WTC11 (cell line): ENCODE measurements at regions not wholly inside any gene's neighbourhood (a gene's known extent, or its start where the extent isn't known, plus 50 kb on each side); places are given as distances from the start of the nearest gene placed in this dataset.

Experiments
- ATAC-seq: fragments of 200-7000 bp; cut with Tn5 transposase; 2 replicates; pipeline ENCODE4 v1.10.0; 2021; ENCODE audit warnings: mild to moderate bottlenecking, moderate library complexity
- CTCF ChIA-PET: fragments of 300-600 bp; sonication (Branson Sonifier 250); formaldehyde crosslinking; loops from one replicate; lab custom pipeline; 2021; ENCODE audit warnings: antibody characterized with exemption; lab: Charles Lee
- POLR2A ChIA-PET: fragments of 350-600 bp; sonication (Branson Sonifier 250); formaldehyde crosslinking; loops from one replicate; lab custom pipeline; 2021; ENCODE audit warnings: antibody characterized with exemption; lab: Charles Lee
- DNase-seq: peaks from one replicate; pipeline ENCODE4 v3.0.0; 2021; ENCODE audit warnings: low spot score
- H3K27ac Mint-ChIP-seq: 2 replicates; pipeline ENCODE4 v1.8.0; 2021; ENCODE audit warnings: mixed read lengths
- H3K27me3 Mint-ChIP-seq: 2 replicates; pipeline ENCODE4 v1.8.0; 2021; ENCODE audit warnings: low read depth, mild to moderate bottlenecking, moderate library complexity, mixed read lengths
- H3K36me3 Mint-ChIP-seq: 2 replicates; pipeline ENCODE4 v1.8.0; 2021; ENCODE audit warnings: mixed read lengths
- H3K4me1 Mint-ChIP-seq: 2 replicates; pipeline ENCODE4 v1.8.0; 2022; ENCODE audit warnings: mixed read lengths
- H3K4me3 Mint-ChIP-seq: 2 replicates; pipeline ENCODE4 v1.8.0; 2021; ENCODE audit warnings: mild to moderate bottlenecking, moderate library complexity, mixed read lengths
- H3K9me3 Mint-ChIP-seq: 2 replicates; pipeline ENCODE4 v1.8.0; 2021; ENCODE audit warnings: mixed read lengths
- CBFB ChIP-seq: sonication (generic); formaldehyde crosslinking; IDR thresholded peaks from 2 replicates; pipeline ENCODE4 v1.8.1; 2022; ENCODE audit warnings: mild to moderate bottlenecking, low read depth, missing genetic modification reagents
- CREB1 ChIP-seq: sonication (generic); formaldehyde crosslinking; IDR thresholded peaks from 2 replicates; pipeline ENCODE4 v1.8.0; 2023; ENCODE audit warnings: mild to moderate bottlenecking, missing genetic modification reagents
- EMX1 ChIP-seq: fragments of 250-450 bp; sonication (Bioruptor Pico); IDR thresholded peaks from 2 replicates; pipeline ENCODE4 v1.8.0; 2021; ENCODE audit warnings: mild to moderate bottlenecking
- ETV6 ChIP-seq: sonication (generic); formaldehyde crosslinking; IDR thresholded peaks from 2 replicates; pipeline ENCODE4 v1.8.1; 2022; ENCODE audit warnings: mild to moderate bottlenecking, missing genetic modification reagents
- FOXJ3 ChIP-seq: sonication (generic); formaldehyde crosslinking; IDR thresholded peaks from 2 replicates; pipeline ENCODE4 v1.9.0; 2021; ENCODE audit warnings: missing genetic modification reagents, mild to moderate bottlenecking, borderline replicate concordance
- IRF1 ChIP-seq: sonication (generic); formaldehyde crosslinking; IDR thresholded peaks from 2 replicates; pipeline ENCODE4 v1.8.0; 2023; ENCODE audit warnings: missing genetic modification reagents
- IRF2 ChIP-seq: sonication (generic); formaldehyde crosslinking; IDR thresholded peaks from 2 replicates; pipeline ENCODE4 v1.8.0; 2022; ENCODE audit warnings: low read depth, missing genetic modification reagents, borderline replicate concordance
- NFATC4 ChIP-seq: fragments of 250-450 bp; sonication (Bioruptor Pico); IDR thresholded peaks from 2 replicates; pipeline ENCODE4 v1.9.0; 2021; ENCODE audit warnings: mild to moderate bottlenecking
- NFE2L1 ChIP-seq: sonication (generic); formaldehyde crosslinking; IDR thresholded peaks from 2 replicates; pipeline ENCODE4 v1.8.1; 2023; ENCODE audit warnings: missing genetic modification reagents
- NR1H2 ChIP-seq: sonication (generic); formaldehyde crosslinking; IDR thresholded peaks from 2 replicates; pipeline ENCODE4 v1.9.0; 2021; ENCODE audit warnings: mild to moderate bottlenecking, moderate library complexity, missing genetic modification reagents
- NR3C1 ChIP-seq: sonication (generic); formaldehyde crosslinking; conservative IDR thresholded peaks from 2 replicates; pipeline ENCODE4 v1.8.1; 2023; ENCODE audit warnings: low read depth, mild to moderate bottlenecking, missing genetic modification reagents
- PREB ChIP-seq: sonication (generic); formaldehyde crosslinking; IDR thresholded peaks from 2 replicates; pipeline ENCODE4 v1.8.1; 2022; ENCODE audit warnings: mild to moderate bottlenecking, missing genetic modification reagents, moderate library complexity, borderline replicate concordance
- PRRX2 ChIP-seq: fragments of 250-450 bp; sonication (Bioruptor Pico); IDR thresholded peaks from 2 replicates; pipeline ENCODE4 v1.8.0; 2021; ENCODE audit warnings: mild to moderate bottlenecking
- RORB ChIP-seq: fragments of 250-450 bp; sonication (Bioruptor Pico); IDR thresholded peaks from 2 replicates; pipeline ENCODE4 v1.9.0; 2021; ENCODE audit warnings: mild to moderate bottlenecking
- SOX15 ChIP-seq: fragments of 250-450 bp; sonication (Bioruptor Pico); IDR thresholded peaks from 2 replicates; pipeline ENCODE4 v1.9.0; 2021; ENCODE audit warnings: mild to moderate bottlenecking
- SP1 ChIP-seq: sonication (generic); formaldehyde crosslinking; conservative IDR thresholded peaks from 2 replicates; pipeline ENCODE4 v1.8.1; 2022; ENCODE audit warnings: missing genetic modification reagents
- STAT6 ChIP-seq: sonication (generic); formaldehyde crosslinking; conservative IDR thresholded peaks from 2 replicates; pipeline ENCODE4 v1.8.1; 2023; ENCODE audit warnings: mild to moderate bottlenecking, low read depth, missing genetic modification reagents, moderate library complexity
- TCF7 ChIP-seq: sonication (generic); formaldehyde crosslinking; IDR thresholded peaks from 2 replicates; pipeline ENCODE4 v1.8.0; 2022; ENCODE audit warnings: mild to moderate bottlenecking, low read depth, missing genetic modification reagents, moderate library complexity
- TEAD4 ChIP-seq: sonication (generic); formaldehyde crosslinking; IDR thresholded peaks from 2 replicates; pipeline ENCODE4 v1.8.0; 2022; ENCODE audit warnings: mild to moderate bottlenecking, missing genetic modification reagents
- ZNF232 ChIP-seq: sonication (generic); formaldehyde crosslinking; IDR thresholded peaks from 2 replicates; pipeline ENCODE4 v1.8.0; 2022; ENCODE audit warnings: mild to moderate bottlenecking, missing genetic modification reagents
- ZNF671 ChIP-seq: fragments of 250-450 bp; sonication (Bioruptor Pico); IDR thresholded peaks from 2 replicates; pipeline ENCODE4 v1.8.0; 2021; ENCODE audit warnings: mild to moderate bottlenecking
- TF ChIP-seq, protein P1 (sequence below): sonication (generic); formaldehyde crosslinking; IDR thresholded peaks from 2 replicates; pipeline ENCODE4 v1.8.1; 2023; ENCODE audit warnings: mild to moderate bottlenecking, missing genetic modification reagents
- TF ChIP-seq, protein P2 (sequence below): sonication (generic); formaldehyde crosslinking; IDR thresholded peaks from 2 replicates; pipeline ENCODE4 v1.8.1; 2023; ENCODE audit warnings: mild to moderate bottlenecking, missing genetic modification reagents, moderate library complexity
- TF ChIP-seq, protein P3 (sequence below): sonication (generic); formaldehyde crosslinking; IDR thresholded peaks from 2 replicates; pipeline ENCODE4 v1.8.0; 2022; ENCODE audit warnings: mild to moderate bottlenecking, missing genetic modification reagents
- TF ChIP-seq, protein P4 (sequence below): sonication (generic); formaldehyde crosslinking; IDR thresholded peaks from 2 replicates; pipeline ENCODE4 v1.8.0; 2022; ENCODE audit warnings: mild to moderate bottlenecking, missing genetic modification reagents
- TF ChIP-seq, protein P5 (sequence below): fragments of 250-450 bp; sonication (Bioruptor Pico); IDR thresholded peaks from 2 replicates; pipeline ENCODE4 v1.9.0; 2021; ENCODE audit warnings: mild to moderate bottlenecking

- TF ChIP-seq, protein P1, sequence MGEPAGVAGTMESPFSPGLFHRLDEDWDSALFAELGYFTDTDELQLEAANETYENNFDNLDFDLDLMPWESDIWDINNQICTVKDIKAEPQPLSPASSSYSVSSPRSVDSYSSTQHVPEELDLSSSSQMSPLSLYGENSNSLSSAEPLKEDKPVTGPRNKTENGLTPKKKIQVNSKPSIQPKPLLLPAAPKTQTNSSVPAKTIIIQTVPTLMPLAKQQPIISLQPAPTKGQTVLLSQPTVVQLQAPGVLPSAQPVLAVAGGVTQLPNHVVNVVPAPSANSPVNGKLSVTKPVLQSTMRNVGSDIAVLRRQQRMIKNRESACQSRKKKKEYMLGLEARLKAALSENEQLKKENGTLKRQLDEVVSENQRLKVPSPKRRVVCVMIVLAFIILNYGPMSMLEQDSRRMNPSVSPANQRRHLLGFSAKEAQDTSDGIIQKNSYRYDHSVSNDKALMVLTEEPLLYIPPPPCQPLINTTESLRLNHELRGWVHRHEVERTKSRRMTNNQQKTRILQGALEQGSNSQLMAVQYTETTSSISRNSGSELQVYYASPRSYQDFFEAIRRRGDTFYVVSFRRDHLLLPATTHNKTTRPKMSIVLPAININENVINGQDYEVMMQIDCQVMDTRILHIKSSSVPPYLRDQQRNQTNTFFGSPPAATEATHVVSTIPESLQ (CRISPR knock-in tag), result no peak
- TF ChIP-seq ZNF232 (CRISPR knock-in tag), result no peak
Measured at GRCh38 chr9:82890401-82890800, 172.5 kb downstream of the RASEF start (continued).

DNA sequence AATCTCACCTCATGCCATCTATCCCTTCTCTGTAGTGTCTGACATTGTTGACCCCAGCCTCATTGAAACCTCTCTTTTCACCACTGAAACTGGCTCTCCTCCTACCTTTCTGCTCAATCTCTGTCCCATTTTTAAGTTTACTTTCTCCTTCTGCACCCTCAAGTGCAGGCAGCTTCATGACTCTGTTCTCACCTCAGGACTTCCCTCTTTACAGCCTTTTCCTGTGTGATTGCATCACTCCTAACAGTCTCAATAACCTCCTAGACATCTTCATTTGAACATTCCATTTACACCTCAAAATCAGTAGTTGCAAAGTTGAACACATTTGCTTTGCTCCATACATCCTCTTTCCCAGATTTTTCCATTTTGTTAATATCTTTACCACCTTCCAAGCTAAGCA lies 172.1 kb downstream of the RASEF start:
- no peaks in the 10 kb centered on the region for H3K27me3 Mint-ChIP-seq
- ChIA-PET CTCF (no interaction called here), POLR2A (no interaction called here)
- no peak for ATAC-seq
- no peak overlapping the region for H3K27ac Mint-ChIP-seq
- H3K36me3 Mint-ChIP-seq, result peaks cover 21% of the 10 kb centered on the region
- TF ChIP-seq NR1H2 (CRISPR knock-in tag) (no peak), SOX15 (no peak), RORB (CRISPR knock-in tag) (no peak), TEAD4 (no peak), ZNF671 (no peak), IRF1 (CRISPR knock-in tag) (no peak), PRRX2 (CRISPR knock-in tag) (no peak), NR3C1 (CRISPR knock-in tag) (no peak), STAT6 (CRISPR knock-in tag) (no peak), ETV6 (CRISPR knock-in tag) (no peak), CBFB (CRISPR knock-in tag) (no peak)
- TF ChIP-seq, protein P2, sequence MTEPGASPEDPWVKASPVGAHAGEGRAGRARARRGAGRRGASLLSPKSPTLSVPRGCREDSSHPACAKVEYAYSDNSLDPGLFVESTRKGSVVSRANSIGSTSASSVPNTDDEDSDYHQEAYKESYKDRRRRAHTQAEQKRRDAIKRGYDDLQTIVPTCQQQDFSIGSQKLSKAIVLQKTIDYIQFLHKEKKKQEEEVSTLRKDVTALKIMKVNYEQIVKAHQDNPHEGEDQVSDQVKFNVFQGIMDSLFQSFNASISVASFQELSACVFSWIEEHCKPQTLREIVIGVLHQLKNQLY, result no peak
- TF ChIP-seq, all 79 proteins: peak for 0
- DNase-seq, result no peak
- Mint-ChIP-seq H3K9me3 (peaks cover 7% of the 10 kb centered on the region), H3K4me3 (no peak overlapping the region), H3K4me1 (peaks cover 10% of the 10 kb centered on the region)

DNA sequence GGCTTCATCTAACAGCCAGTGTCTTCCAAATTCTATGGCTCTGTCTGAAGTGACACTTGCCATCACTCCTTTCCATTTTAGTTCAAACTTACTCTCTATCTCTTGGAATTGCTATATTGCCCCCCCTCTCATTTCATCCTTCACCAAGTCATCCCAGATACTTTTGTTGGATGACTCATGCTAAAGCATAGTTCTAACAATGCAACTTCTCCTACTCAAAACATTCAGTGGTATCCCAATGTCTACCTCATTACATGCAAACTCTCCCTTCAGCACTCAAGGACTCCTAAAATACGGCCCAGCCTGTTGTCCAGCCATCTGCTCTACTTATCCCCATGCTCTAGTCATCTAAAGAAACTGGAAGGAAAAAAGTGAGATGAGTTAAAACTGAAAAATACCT lies 171.6 kb downstream of the RASEF start:
- no peak overlapping the region for H3K27ac Mint-ChIP-seq
- no peak for DNase-seq
- ATAC-seq, result no peak
- H3K9me3 Mint-ChIP-seq, result peaks cover 10% of the 10 kb centered on the region
- H3K27me3 Mint-ChIP-seq, result no peaks in the 10 kb centered on the region; the same call in 1 of the 2 replicates
- CTCF ChIA-PET, result no interaction called here
- peaks cover 25% of the 10 kb centered on the region for H3K36me3 Mint-ChIP-seq
- POLR2A ChIA-PET, result no interaction called here
- no peak overlapping the region for H3K4me3 Mint-ChIP-seq
- H3K4me1 Mint-ChIP-seq, result peaks cover 11% of the 10 kb centered on the region
- TF ChIP-seq ZNF671, result no peak
- no peak for TF ChIP-seq CREB1 (CRISPR knock-in tag)
- TF ChIP-seq NFE2L1 (CRISPR knock-in tag), result no peak
- TF ChIP-seq, protein P3, sequence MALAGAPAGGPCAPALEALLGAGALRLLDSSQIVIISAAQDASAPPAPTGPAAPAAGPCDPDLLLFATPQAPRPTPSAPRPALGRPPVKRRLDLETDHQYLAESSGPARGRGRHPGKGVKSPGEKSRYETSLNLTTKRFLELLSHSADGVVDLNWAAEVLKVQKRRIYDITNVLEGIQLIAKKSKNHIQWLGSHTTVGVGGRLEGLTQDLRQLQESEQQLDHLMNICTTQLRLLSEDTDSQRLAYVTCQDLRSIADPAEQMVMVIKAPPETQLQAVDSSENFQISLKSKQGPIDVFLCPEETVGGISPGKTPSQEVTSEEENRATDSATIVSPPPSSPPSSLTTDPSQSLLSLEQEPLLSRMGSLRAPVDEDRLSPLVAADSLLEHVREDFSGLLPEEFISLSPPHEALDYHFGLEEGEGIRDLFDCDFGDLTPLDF (CRISPR knock-in tag), result no peak
- TF ChIP-seq NFATC4, result no peak
- TF ChIP-seq ZNF232 (CRISPR knock-in tag), result no peak
- TF ChIP-seq PREB (CRISPR knock-in tag), result no peak
- TF ChIP-seq, protein P4, sequence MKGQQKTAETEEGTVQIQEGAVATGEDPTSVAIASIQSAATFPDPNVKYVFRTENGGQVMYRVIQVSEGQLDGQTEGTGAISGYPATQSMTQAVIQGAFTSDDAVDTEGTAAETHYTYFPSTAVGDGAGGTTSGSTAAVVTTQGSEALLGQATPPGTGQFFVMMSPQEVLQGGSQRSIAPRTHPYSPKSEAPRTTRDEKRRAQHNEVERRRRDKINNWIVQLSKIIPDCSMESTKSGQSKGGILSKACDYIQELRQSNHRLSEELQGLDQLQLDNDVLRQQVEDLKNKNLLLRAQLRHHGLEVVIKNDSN, result no peak
- no peak for TF ChIP-seq SP1 (CRISPR knock-in tag)
- TF ChIP-seq TCF7, result no peak
- TF ChIP-seq EMX1 (CRISPR knock-in tag), result no peak
- no peak for TF ChIP-seq FOXJ3
- no peak for TF ChIP-seq SOX15
- TF ChIP-seq, protein P5, sequence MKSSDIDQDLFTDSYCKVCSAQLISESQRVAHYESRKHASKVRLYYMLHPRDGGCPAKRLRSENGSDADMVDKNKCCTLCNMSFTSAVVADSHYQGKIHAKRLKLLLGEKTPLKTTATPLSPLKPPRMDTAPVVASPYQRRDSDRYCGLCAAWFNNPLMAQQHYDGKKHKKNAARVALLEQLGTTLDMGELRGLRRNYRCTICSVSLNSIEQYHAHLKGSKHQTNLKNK (CRISPR knock-in tag), result no peak
- no peak for TF ChIP-seq IRF2
